ENCODE measurements at regions not wholly inside any gene's neighbourhood (a gene's known extent, or its start where the extent isn't known, plus 50 kb on each side); places are given as distances from the start of the nearest gene placed in this dataset.

GRCh38 chr12:100675432-100675831 lies 101.9 kb downstream of the GAS2L3 start:
- TF ChIP-seq CTCF (IDR thresholded peaks at IDR 0.05; ENCODE audit: control insufficient read depth, extremely low read depth, insufficient read depth), result no peak
- no peak overlapping the region for H3K4me3 ChIP-seq (ENCODE audit: low read depth, low read length)
- DNase-seq (ENCODE audit: low read depth), result no peak

- DNase-seq (ENCODE audit: low read depth), result no peak
- TF ChIP-seq CTCF (IDR thresholded peaks at IDR 0.05; ENCODE audit: control insufficient read depth, extremely low read depth, insufficient read depth), result no peak
- H3K4me3 ChIP-seq (ENCODE audit: low read depth, low read length), result no peak overlapping the region
Measured at GRCh38 chr12:100681074-100681473, 107.6 kb downstream of the GAS2L3 start.

GRCh38 chr12:100682178-100682577 lies 108.7 kb downstream of the GAS2L3 start:
- H3K4me3 ChIP-seq (ENCODE audit: low read depth, low read length), result no peak overlapping the region
- no peak for TF ChIP-seq CTCF (IDR thresholded peaks at IDR 0.05; ENCODE audit: control insufficient read depth, extremely low read depth, insufficient read depth)
- DNase-seq (ENCODE audit: low read depth), result no peak

- TF ChIP-seq CTCF (IDR thresholded peaks at IDR 0.05; ENCODE audit: control insufficient read depth, extremely low read depth, insufficient read depth), result no peak
- DNase-seq (ENCODE audit: low read depth), result no peak
- H3K4me3 ChIP-seq (ENCODE audit: low read depth, low read length), result no peak overlapping the region
Measured at GRCh38 chr12:100687686-100688085, 106.9 kb upstream of the ANO4 start.

- no peak for TF ChIP-seq CTCF (IDR thresholded peaks at IDR 0.05; ENCODE audit: control insufficient read depth, extremely low read depth, insufficient read depth)
- no peak overlapping the region for H3K4me3 ChIP-seq (ENCODE audit: low read depth, low read length)
- DNase-seq (ENCODE audit: low read depth), result no peak
Measured at GRCh38 chr12:100688451-100688864, 106.1 kb upstream of the ANO4 start.

DNA sequence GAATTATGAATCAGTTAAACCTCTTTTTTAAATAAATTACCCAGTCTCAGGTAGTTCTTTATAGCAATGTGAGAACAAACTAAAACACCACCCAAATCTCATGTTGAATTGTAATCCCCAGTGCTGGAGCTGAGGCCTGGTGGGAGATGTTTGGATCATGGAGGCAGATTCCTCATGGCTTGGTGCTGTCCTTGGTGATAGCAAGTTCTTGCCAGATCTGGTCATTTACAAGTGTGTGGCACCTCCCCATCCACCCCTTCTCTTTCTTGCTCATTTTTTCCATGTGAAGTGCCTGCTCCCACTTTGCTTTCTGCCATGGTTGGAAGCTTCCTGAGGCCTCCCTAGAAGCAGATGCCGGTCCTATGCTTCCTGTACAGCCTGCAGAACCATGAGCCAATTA lies 102.1 kb upstream of the ANO4 start:
- no peak overlapping the region for H3K4me3 ChIP-seq (ENCODE audit: low read depth, low read length)
- DNase-seq (ENCODE audit: low read depth), result no peak
- TF ChIP-seq CTCF (IDR thresholded peaks at IDR 0.05; ENCODE audit: control insufficient read depth, extremely low read depth, insufficient read depth), result no peak

- DNase-seq (ENCODE audit: low read depth), result no peak
- TF ChIP-seq CTCF (IDR thresholded peaks at IDR 0.05; ENCODE audit: control insufficient read depth, extremely low read depth, insufficient read depth), result no peak
- no peak overlapping the region for H3K4me3 ChIP-seq (ENCODE audit: low read depth, low read length)
Measured at GRCh38 chr12:100698518-100698917, 96.1 kb upstream of the ANO4 start.

Measured in LNCaP clone FGC (cell line).